HEK293 (cell line): ENCODE measurements at regions not wholly inside any gene's neighbourhood (a gene's known extent, or its start where the extent isn't known, plus 50 kb on each side); places are given as distances from the start of the nearest gene placed in this dataset.

Experiments used
- CTCF ChIA-PET: fragments of 350-600 bp; formaldehyde crosslinking; extraction: SDS; loops from one replicate; lab custom pipeline; 2021; ENCODE audit warnings: antibody characterized with exemption; lab: Yijun Ruan, JAX
- POLR2A ChIA-PET: fragments of 300-600 bp; formaldehyde crosslinking; extraction: SDS; loops from one replicate; lab custom pipeline; 2020; ENCODE audit warnings: antibody characterized with exemption, inconsistent platforms; lab: Yijun Ruan, JAX
- H3K27ac ChIP-seq: fragments of 200-500 bp; sonication (Bioruptor generic); 2 replicates; pipeline ENCODE4 v1.5.1; 2014; ENCODE audit warnings: low read depth, low read length, control low read depth, inconsistent platforms; ENCODE audit errors: extremely low read depth
- H3K36me3 ChIP-seq, 2 experiments: fragments of 200-500 bp in 1 of 2; sonication (Bioruptor generic) in 1 of 2; 1 replicate in 1 of 2; 2 replicates in 1 of 2; pipeline ENCODE4 v1.5.1; 2014 to 2017; ENCODE audit warnings: inconsistent platforms in 2 of 2, low read length in 2 of 2; ENCODE audit not compliant: control insufficient read depth in 2 of 2, insufficient read depth in 1 of 2
- H3K4me1 ChIP-seq: fragments of 200-500 bp; sonication (Bioruptor generic); 2 replicates; pipeline ENCODE4 v1.5.1; 2014; ENCODE audit warnings: mild to moderate bottlenecking, low read length, inconsistent platforms; ENCODE audit not compliant: control insufficient read depth, insufficient read depth
- H3K4me3 ChIP-seq: 2 replicates; pipeline ENCODE4 v1.5.1; 2011; ENCODE audit warnings: low read depth, mild to moderate bottlenecking, control low read depth, low read length, moderate library complexity
- H3K9me3 ChIP-seq: fragments of 200-500 bp; sonication (Bioruptor generic); 2 replicates; pipeline ENCODE4 v1.5.1; 2014; ENCODE audit warnings: low read depth, low read length, inconsistent platforms; ENCODE audit not compliant: control insufficient read depth, insufficient read depth
- BCL11A ChIP-seq: fragments of 450-650 bp; formaldehyde crosslinking; IDR thresholded peaks from 2 replicates; pipeline ENCODE4 v1.5.1; 2016; ENCODE audit warnings: low read depth, missing biosample characterization, missing genetic modification characterization
- GLI4 ChIP-seq: fragments of 450-650 bp; formaldehyde crosslinking; IDR thresholded peaks from 2 replicates; pipeline ENCODE4 v1.5.1; 2016; ENCODE audit warnings: missing biosample characterization, missing genetic modification characterization
- MZF1 ChIP-seq: fragments of 450-650 bp; formaldehyde crosslinking; IDR thresholded peaks from 2 replicates; pipeline ENCODE4 v1.5.1; 2017; ENCODE audit warnings: missing biosample characterization, missing genetic modification characterization, borderline replicate concordance
- SCRT1 ChIP-seq: fragments of 450-650 bp; formaldehyde crosslinking; IDR thresholded peaks from 2 replicates; pipeline ENCODE4 v1.5.1; 2016; ENCODE audit warnings: missing biosample characterization, missing genetic modification characterization, borderline replicate concordance
- SP3 ChIP-seq: fragments of 450-650 bp; formaldehyde crosslinking; IDR thresholded peaks from 2 replicates; pipeline ENCODE4 v1.5.1; 2016; ENCODE audit warnings: missing biosample characterization, missing genetic modification characterization
- TCF7L2 ChIP-seq: IDR thresholded peaks from 2 replicates; pipeline ENCODE4 v1.6.1; 2011; ENCODE audit warnings: low read depth, mild to moderate bottlenecking, inconsistent platforms, low read length, moderate library complexity, borderline replicate concordance
- WT1 ChIP-seq: fragments of 450-650 bp; formaldehyde crosslinking; IDR thresholded peaks from 2 replicates; pipeline ENCODE4 v1.5.1; 2016; ENCODE audit warnings: missing biosample characterization, missing genetic modification characterization
- ZFP41 ChIP-seq: fragments of 450-650 bp; formaldehyde crosslinking; IDR thresholded peaks from 2 replicates; pipeline ENCODE4 v1.5.1; 2016; ENCODE audit warnings: missing biosample characterization, missing genetic modification characterization, borderline replicate concordance
- ZNF184 ChIP-seq: fragments of 450-650 bp; IDR thresholded peaks from 2 replicates; pipeline ENCODE4 v1.5.1; 2018; ENCODE audit warnings: missing biosample characterization, mild to moderate bottlenecking, missing genetic modification characterization
- ZNF302 ChIP-seq: fragments of 450-650 bp; formaldehyde crosslinking; IDR thresholded peaks from 2 replicates; pipeline ENCODE4 v1.5.1; 2016; ENCODE audit warnings: missing biosample characterization, missing genetic modification characterization, low read depth
- ZNF311 ChIP-seq: fragments of 450-650 bp; formaldehyde crosslinking; IDR thresholded peaks from 2 replicates; pipeline ENCODE4 v1.5.1; 2017; ENCODE audit warnings: missing biosample characterization, missing genetic modification characterization, borderline replicate concordance
- ZNF514 ChIP-seq: fragments of 450-650 bp; formaldehyde crosslinking; IDR thresholded peaks from 2 replicates; pipeline ENCODE4 v1.5.1; 2016; ENCODE audit warnings: missing biosample characterization, missing genetic modification characterization
- ZNF544 ChIP-seq: fragments of 450-650 bp; formaldehyde crosslinking; IDR thresholded peaks from 2 replicates; pipeline ENCODE4 v1.5.0; 2017; ENCODE audit warnings: missing biosample characterization, missing genetic modification characterization
- ZNF558 ChIP-seq: fragments of 450-650 bp; formaldehyde crosslinking; IDR thresholded peaks from 2 replicates; pipeline ENCODE4 v1.5.1; 2016; ENCODE audit warnings: missing biosample characterization, missing genetic modification characterization
- ZNF600 ChIP-seq: fragments of 450-650 bp; formaldehyde crosslinking; IDR thresholded peaks from 2 replicates; pipeline ENCODE4 v1.5.1; 2016; ENCODE audit warnings: missing biosample characterization, missing genetic modification characterization
- ZNF610 ChIP-seq: fragments of 450-650 bp; formaldehyde crosslinking; IDR thresholded peaks from 2 replicates; pipeline ENCODE4 v1.5.1; 2016; ENCODE audit warnings: missing biosample characterization, missing genetic modification characterization, borderline replicate concordance
- ZNF654 ChIP-seq: fragments of 450-650 bp; formaldehyde crosslinking; IDR thresholded peaks from 2 replicates; pipeline ENCODE4 v1.5.1; 2016; ENCODE audit warnings: low read depth, missing biosample characterization, missing genetic modification characterization
- ZNF707 ChIP-seq: fragments of 450-650 bp; formaldehyde crosslinking; IDR thresholded peaks from 2 replicates; pipeline ENCODE4 v1.5.1; 2016; ENCODE audit warnings: missing biosample characterization, missing genetic modification characterization
- ZNF785 ChIP-seq: fragments of 450-650 bp; formaldehyde crosslinking; IDR thresholded peaks from 2 replicates; pipeline ENCODE4 v1.5.1; 2016; ENCODE audit warnings: missing biosample characterization, missing genetic modification characterization
- TF ChIP-seq, protein P1 (sequence below): fragments of 450-650 bp; IDR thresholded peaks from 2 replicates; pipeline ENCODE4 v1.5.1; 2018; ENCODE audit warnings: missing biosample characterization, missing genetic modification characterization
- TF ChIP-seq, protein P2 (sequence below): fragments of 450-650 bp; formaldehyde crosslinking; conservative IDR thresholded peaks from 2 replicates; pipeline ENCODE4 v1.5.1; 2016; ENCODE audit warnings: low read depth, missing biosample characterization, missing genetic modification characterization
- TF ChIP-seq, protein P3 (sequence below): fragments of 450-650 bp; formaldehyde crosslinking; IDR thresholded peaks from 2 replicates; pipeline ENCODE4 v1.5.1; 2016; ENCODE audit warnings: missing biosample characterization, missing genetic modification characterization
- TF ChIP-seq, protein P4 (sequence below): fragments of 450-650 bp; formaldehyde crosslinking; IDR thresholded peaks from 2 replicates; pipeline ENCODE4 v1.5.1; 2016; ENCODE audit warnings: missing biosample characterization, missing genetic modification characterization, low read depth
- TF ChIP-seq, protein P5 (sequence below): fragments of 450-650 bp; formaldehyde crosslinking; IDR thresholded peaks from 2 replicates; pipeline ENCODE4 v1.5.1; 2017; ENCODE audit warnings: missing biosample characterization, missing genetic modification characterization

DNA sequence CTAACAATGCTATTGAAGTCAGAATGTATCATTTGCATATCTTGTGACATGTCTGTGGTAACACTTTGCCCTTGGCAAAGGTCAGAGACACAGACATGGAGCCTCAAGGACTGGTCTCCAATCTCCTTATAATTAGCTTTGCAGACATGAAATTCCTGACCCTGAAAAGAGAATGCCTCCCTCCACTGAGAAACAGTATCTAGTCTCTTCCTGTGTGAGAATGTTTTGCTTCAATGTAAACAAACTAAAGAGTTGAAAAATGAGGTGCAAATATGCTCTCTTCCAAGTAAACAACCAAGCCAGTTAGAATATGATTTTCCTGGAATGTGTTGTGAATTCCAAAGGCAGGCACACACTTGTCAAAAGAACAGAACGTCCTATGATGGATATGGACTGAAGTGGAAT, 407.1 kb upstream of the MARCKS start:
- Histone ChIP-seq H3K9me3 (no peaks in the 10 kb centered on the region), H3K4me1 (no peaks in the 10 kb centered on the region), H3K4me3 (no peak overlapping the region), H3K36me3 (no peaks in the 10 kb centered on the region), H3K27ac (no peak overlapping the region)
- TF ChIP-seq, protein P1, sequence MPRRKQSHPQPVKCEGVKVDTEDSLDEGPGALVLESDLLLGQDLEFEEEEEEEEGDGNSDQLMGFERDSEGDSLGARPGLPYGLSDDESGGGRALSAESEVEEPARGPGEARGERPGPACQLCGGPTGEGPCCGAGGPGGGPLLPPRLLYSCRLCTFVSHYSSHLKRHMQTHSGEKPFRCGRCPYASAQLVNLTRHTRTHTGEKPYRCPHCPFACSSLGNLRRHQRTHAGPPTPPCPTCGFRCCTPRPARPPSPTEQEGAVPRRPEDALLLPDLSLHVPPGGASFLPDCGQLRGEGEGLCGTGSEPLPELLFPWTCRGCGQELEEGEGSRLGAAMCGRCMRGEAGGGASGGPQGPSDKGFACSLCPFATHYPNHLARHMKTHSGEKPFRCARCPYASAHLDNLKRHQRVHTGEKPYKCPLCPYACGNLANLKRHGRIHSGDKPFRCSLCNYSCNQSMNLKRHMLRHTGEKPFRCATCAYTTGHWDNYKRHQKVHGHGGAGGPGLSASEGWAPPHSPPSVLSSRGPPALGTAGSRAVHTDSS (tag by site-specific recombination) = no peak
- TF ChIP-seq SP3 (tag by site-specific recombination) (no peak), ZNF707 (tag by site-specific recombination) (no peak), ZNF610 (tag by site-specific recombination) (no peak), ZNF302 (tag by site-specific recombination) (no peak), ZNF544 (tag by site-specific recombination) (no peak), ZFP41 (tag by site-specific recombination) (no peak), ZNF600 (tag by site-specific recombination) (no peak), ZNF654 (no peak)
- TF ChIP-seq, protein P2, sequence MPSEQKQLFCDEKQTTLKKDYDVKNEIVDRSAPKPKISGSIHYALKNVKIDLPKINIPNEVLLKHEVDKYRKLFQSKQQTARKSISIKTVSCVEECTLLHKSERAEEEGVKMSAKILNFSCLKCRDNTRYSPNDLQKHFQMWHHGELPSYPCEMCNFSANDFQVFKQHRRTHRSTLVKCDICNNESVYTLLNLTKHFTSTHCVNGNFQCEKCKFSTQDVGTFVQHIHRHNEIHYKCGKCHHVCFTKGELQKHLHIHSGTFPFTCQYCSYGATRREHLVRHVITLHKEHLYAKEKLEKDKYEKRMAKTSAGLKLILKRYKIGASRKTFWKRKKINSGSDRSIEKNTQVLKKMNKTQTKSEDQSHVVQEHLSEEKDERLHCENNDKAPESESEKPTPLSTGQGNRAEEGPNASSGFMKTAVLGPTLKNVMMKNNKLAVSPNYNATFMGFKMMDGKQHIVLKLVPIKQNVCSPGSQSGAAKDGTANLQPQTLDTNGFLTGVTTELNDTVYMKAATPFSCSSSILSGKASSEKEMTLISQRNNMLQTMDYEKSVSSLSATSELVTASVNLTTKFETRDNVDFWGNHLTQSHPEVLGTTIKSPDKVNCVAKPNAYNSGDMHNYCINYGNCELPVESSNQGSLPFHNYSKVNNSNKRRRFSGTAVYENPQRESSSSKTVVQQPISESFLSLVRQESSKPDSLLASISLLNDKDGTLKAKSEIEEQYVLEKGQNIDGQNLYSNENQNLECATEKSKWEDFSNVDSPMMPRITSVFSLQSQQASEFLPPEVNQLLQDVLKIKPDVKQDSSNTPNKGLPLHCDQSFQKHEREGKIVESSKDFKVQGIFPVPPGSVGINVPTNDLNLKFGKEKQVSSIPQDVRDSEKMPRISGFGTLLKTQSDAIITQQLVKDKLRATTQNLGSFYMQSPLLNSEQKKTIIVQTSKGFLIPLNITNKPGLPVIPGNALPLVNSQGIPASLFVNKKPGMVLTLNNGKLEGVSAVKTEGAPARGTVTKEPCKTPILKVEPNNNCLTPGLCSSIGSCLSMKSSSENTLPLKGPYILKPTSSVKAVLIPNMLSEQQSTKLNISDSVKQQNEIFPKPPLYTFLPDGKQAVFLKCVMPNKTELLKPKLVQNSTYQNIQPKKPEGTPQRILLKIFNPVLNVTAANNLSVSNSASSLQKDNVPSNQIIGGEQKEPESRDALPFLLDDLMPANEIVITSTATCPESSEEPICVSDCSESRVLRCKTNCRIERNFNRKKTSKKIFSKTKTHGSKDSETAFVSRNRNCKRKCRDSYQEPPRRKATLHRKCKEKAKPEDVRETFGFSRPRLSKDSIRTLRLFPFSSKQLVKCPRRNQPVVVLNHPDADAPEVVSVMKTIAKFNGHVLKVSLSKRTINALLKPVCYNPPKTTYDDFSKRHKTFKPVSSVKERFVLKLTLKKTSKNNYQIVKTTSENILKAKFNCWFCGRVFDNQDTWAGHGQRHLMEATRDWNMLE (tag by site-specific recombination) = no peak
- TF ChIP-seq, protein P3, sequence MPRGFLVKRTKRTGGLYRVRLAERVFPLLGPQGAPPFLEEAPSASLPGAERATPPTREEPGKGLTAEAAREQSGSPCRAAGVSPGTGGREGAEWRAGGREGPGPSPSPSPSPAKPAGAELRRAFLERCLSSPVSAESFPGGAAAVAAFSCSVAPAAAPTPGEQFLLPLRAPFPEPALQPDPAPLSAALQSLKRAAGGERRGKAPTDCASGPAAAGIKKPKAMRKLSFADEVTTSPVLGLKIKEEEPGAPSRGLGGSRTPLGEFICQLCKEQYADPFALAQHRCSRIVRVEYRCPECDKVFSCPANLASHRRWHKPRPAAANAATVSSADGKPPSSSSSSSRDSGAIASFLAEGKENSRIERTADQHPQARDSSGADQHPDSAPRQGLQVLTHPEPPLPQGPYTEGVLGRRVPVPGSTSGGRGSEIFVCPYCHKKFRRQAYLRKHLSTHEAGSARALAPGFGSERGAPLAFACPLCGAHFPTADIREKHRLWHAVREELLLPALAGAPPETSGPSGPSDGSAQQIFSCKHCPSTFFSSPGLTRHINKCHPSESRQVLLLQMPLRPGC = no peak
- ChIA-PET CTCF (interaction anchor here (0.6 to 1.3 kb wide), 3 partner anchors 12 to 33 kb away, joined by 3 read pairs; no protein-coding TSS in a partner anchor), POLR2A (interaction anchor here (0.5 kb wide), 1 partner anchor 9 kb away, joined by 4 read pairs; no protein-coding TSS in a partner anchor)

DNA sequence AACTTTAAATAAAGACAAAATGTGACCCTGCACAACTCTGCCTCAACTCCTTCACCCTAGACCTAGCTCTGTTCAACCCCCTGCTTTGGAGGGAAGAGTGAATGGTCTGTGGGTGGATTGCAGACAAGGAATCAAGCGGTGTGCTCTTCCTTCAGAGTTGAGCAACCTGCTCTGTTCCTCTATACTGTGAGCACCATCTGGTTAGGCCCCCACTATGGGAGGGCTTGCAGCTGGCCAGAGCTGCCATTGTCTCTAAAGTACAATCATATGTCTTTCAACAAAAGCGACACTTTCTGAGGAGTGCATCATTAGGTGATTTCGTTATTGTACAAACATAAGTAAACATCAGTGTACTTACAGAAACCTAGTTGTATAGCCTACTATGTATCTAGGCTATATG, 406.1 kb upstream of the MARCKS start:
- CTCF ChIA-PET = interaction anchor here (1.3 kb wide), 1 partner anchor 11 kb away, joined by 3 read pairs; no protein-coding TSS in a partner anchor
- Histone ChIP-seq H3K4me3 (no peak overlapping the region), H3K27ac (no peak overlapping the region), H3K36me3 (no peaks in the 10 kb centered on the region), H3K4me1 (no peaks in the 10 kb centered on the region), H3K9me3 (no peaks in the 10 kb centered on the region)
- TF ChIP-seq ZNF514 (no peak), SCRT1 (tag by site-specific recombination) (no peak), MZF1 (no peak), WT1 (tag by site-specific recombination) (no peak), ZNF600 (tag by site-specific recombination) (no peak), ZNF184 (tag by site-specific recombination) (no peak), TCF7L2 (no peak), ZNF785 (tag by site-specific recombination) (no peak), GLI4 (tag by site-specific recombination) (no peak), ZNF558 (tag by site-specific recombination) (no peak), BCL11A (tag by site-specific recombination) (no peak), ZNF311 (no peak)
- TF ChIP-seq, protein P4, sequence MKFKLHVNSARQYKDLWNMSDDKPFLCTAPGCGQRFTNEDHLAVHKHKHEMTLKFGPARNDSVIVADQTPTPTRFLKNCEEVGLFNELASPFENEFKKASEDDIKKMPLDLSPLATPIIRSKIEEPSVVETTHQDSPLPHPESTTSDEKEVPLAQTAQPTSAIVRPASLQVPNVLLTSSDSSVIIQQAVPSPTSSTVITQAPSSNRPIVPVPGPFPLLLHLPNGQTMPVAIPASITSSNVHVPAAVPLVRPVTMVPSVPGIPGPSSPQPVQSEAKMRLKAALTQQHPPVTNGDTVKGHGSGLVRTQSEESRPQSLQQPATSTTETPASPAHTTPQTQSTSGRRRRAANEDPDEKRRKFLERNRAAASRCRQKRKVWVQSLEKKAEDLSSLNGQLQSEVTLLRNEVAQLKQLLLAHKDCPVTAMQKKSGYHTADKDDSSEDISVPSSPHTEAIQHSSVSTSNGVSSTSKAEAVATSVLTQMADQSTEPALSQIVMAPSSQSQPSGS (tag by site-specific recombination) = no peak
- TF ChIP-seq, protein P5, sequence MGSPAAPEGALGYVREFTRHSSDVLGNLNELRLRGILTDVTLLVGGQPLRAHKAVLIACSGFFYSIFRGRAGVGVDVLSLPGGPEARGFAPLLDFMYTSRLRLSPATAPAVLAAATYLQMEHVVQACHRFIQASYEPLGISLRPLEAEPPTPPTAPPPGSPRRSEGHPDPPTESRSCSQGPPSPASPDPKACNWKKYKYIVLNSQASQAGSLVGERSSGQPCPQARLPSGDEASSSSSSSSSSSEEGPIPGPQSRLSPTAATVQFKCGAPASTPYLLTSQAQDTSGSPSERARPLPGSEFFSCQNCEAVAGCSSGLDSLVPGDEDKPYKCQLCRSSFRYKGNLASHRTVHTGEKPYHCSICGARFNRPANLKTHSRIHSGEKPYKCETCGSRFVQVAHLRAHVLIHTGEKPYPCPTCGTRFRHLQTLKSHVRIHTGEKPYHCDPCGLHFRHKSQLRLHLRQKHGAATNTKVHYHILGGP (tag by site-specific recombination) = no peak
- POLR2A ChIA-PET = no interaction called here
